Limb (tissue), 2 donors: ENCODE measurements at regions not wholly inside any gene's neighbourhood (a gene's known extent, or its start where the extent isn't known, plus 50 kb on each side); places are given as distances from the start of the nearest gene placed in this dataset.

ENCODE experiments used
- DNase-seq, 2 donors: peaks; one replicate each; pipeline ENCODE4 v3.0.0-alpha.2; 2016; ENCODE audit errors: extremely low spot score in 2 of 2

GRCh38 chr5:40052808-40053207 is 626.9 kb upstream of the PTGER4 start:
- DNase-seq = no peak

- DNase-seq = no peak
Observed at GRCh38 chr5:40046792-40047191, 622.0 kb upstream of the DAB2 start.

- no peak for DNase-seq
Observed at GRCh38 chr5:40045429-40045828, 620.6 kb upstream of the DAB2 start.

GRCh38 chr5:40043916-40044315 is 619.1 kb upstream of the DAB2 start:
- no peak for DNase-seq

GRCh38 chr5:40041452-40041851 is 616.7 kb upstream of the DAB2 start:
- no peak for DNase-seq

DNA sequence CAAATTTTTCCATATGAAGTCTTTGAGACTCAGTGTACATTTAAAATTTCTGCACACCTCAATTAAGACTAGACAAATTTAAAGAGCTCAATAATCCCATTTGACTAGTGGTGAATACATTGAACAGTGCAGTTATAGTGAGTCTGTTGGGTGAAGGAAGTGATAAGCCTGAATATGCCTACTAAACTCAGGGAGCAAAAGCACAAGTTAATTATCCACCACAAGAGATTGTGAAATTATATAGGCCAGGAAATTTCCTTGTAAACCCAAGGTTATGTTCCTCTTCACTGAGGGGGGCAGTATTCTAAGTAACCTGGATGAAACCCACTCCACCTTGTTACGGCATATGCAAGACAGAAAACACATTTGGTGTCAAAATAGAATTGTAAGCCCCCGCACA is 612.9 kb upstream of the DAB2 start:
- no peak for DNase-seq

DNA sequence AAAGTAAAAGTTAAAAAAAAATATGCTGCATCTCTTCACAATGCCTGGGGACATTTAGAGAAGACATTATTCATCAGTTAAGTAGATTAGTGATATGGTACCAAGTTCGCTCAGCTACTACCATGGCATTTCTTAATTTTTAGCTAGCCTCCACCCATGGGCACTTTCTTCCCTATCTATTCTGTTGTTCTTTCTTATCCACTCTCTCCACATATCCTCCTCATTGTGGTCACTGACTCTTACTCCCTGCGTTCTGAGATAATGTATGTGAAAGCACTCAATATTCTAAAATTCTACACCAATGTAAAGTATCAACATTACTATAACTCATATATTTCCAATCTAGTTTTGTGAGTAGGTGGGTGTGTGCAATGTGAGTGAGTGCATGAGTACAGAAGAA is 609.7 kb upstream of the DAB2 start:
- no peak for DNase-seq

DNA sequence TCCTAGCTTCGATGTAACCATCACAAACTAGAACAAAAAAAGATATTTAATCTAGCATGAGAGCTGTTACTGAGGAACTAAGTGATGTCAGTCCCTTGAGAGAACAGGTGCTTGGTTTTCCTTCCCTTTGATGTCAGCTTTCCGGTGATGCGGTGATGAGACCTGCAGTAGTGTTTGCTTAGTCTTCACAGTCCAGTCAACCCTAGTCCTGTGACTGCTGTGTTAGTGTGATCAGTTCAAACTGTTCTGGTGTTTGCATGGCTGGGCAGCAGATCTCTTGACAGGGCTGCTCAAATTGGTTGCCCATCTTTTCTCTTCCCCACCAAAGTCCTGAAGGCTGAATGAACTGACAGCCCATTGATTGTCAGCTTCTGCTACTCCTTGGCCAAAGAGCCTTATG is 608.6 kb upstream of the DAB2 start:
- DNase-seq = no peak

DNA sequence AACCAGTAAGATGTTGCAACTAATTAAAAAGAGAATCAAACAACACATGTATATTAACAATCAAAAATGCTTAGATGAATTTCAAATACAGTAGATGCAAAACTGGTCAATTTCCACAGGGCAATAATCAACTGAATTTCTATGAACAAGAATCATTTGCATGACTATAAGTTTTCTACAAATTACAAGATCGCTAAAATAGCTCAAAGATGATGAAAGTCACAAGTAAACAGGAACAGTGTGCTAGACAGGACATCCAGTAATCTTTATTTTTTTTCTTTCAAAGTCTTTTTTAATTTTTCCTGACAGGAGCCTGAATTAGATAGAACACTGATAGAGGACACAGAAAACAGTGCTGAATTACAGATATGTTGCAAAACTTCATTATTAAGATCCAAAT is 608.2 kb upstream of the DAB2 start:
- no peak for DNase-seq

GRCh38 chr5:40030661-40031060 is 605.9 kb upstream of the DAB2 start:
- DNase-seq = no peak

DNA sequence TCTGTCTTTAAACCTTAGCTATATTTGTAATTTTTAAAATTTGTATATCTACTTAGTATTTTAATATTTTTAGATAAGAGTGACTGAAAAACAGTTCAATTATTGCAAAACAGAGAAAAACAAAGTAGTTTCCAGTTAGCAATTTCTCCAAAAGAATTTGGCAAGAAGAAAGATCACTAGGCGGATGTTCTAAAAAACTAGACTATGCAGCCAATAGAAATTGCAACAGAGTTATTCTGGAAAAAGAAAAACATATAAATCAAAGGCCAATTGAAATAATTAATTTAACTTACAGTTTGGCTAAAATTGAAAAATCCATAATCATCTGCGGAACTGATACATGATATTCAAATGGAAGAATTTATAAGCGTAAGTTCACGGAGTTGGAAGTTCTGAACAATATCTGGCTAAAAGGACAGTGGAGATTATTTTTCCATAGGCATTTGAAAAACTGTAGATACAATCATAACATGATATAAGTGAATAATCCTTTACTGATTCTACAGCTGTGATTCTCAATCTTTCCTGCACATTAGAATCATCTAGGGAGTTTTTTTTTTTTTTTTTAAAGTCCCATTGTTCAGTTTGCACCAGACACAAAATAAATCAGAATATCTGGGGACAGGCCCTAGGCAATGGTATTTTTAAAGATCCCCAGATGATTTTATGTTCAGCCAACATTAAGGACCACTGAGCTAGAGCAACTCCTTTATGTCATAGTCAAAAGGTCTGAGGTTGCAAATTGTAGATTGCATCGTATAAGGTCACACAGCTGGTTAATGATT is 605.1 kb upstream of the DAB2 start:
- DNase-seq = peak in 1 of 2 donors; percentile 50

DNA sequence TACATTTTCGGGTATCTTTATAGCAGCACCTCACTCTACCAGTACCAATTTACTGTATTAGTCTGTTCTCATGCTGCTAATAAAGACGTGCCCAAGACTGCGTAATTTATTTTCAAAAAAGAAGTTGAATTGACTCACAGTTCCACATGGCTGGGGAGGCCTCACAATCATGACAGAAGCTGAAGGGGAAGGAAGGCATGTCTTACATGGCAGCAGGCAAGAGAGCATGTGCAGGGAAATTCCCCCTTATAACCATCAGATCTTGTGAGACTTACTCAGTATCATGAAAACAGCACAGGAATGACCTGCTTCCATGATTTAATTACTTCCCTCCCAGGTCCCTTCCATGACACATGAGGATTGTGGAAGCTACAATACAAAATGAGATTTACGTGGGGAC is 602.6 kb upstream of the DAB2 start:
- no peak for DNase-seq

DNA sequence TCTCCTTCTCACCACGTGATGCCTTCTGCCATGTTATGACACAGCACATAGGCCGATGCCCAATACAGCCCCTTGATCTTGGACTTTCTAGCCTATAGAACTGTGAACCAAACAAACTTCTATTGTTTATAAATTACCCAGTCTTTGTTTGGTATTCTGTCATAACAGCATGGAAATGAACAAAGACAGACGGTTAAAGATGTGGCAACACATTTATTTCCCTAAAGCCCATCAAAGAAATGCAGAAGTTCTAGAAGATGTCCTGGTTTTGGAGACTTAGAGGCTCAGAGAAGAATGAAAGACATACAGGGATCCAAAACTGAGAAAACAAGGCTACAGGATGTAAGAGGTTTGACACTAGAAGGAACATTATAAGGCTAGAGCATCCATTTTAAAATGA is 600.8 kb upstream of the DAB2 start:
- DNase-seq = no peak

GRCh38 chr5:40022057-40022456 is 597.3 kb upstream of the DAB2 start:
- DNase-seq = no peak

GRCh38 chr5:40021007-40021406 is 596.2 kb upstream of the DAB2 start:
- no peak for DNase-seq

- DNase-seq = no peak
Observed at GRCh38 chr5:40017918-40018317, 593.1 kb upstream of the DAB2 start.

GRCh38 chr5:40017135-40017534 is 592.4 kb upstream of the DAB2 start:
- no peak for DNase-seq

DNA sequence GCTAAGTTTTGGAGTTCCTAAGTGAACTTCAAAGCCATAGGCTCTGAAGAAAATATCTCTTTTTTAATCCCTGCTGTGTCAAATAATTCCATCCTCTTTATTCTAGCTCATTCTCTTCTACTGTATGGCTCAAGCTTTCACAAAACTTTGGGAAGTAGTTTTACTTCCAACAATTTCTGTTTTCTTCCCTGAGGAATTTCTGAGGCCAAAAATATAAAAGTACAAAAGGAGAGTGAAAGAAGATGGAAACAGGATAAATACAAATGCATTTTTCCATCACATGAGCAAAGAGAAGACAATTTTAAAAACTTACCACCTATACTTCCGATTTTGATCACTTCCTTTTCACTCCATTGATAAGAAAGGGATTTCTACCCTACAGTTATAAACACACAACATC is 585.7 kb upstream of the DAB2 start:
- DNase-seq = no peak

DNA sequence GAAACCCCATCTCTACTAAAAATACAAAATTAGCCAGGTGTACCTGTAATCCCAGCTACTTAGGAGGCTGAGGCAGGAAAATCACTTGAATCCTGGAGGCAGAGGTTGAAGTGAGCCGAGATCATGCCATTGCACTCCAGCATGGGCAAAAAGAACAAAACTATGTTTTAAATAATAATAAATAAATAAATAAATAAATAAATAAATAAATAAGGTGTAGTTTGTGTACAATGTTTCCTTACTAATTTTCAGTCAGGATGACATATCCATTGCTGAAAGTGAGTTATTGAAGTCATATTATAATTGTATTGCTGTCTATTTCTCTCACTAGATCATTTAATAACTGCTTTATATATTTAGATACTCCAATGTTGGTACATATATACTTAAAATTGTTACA is 581.5 kb upstream of the DAB2 start:
- DNase-seq = no peak

DNA sequence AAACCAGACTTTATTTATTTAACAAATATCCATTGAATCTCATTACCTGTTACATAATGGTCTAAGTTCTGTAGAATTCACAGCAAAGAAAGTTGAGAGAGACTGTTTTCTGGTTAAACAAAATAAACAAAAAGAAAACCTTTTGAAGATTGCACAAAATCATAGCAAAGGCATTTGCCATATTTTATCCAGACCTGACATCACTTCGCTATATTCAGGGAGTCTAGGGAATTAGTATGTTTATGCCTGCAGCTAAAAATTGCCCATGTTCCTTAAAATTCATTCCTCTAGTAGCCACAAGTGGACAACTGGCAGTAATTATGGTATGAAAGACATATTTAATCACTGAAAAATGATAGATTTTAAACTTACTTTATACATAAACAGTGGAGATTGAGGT is 577.0 kb upstream of the DAB2 start:
- no peak for DNase-seq

DNA sequence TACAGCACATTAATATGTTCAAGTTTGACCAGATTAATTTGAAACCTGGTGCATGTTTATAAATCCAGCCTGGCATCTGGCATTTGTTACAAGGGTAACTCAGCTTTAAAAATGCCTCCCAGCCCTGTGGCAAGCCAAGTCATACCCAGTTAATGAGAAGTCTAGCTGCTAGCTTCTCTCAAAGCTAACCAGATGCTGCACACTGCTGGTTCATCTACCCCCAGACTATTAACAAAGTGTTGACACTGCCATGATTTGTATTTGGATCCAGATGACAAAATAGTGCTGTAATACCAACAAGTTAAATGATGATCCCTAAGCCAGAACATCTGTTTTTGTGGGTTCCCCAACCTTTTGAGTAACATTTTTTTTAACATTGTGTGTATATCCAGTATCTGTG is 573.7 kb upstream of the DAB2 start:
- DNase-seq = peak in 1 of 2 donors; percentile 6

GRCh38 chr5:39995990-39996389 is 571.2 kb upstream of the DAB2 start:
- no peak for DNase-seq

DNA sequence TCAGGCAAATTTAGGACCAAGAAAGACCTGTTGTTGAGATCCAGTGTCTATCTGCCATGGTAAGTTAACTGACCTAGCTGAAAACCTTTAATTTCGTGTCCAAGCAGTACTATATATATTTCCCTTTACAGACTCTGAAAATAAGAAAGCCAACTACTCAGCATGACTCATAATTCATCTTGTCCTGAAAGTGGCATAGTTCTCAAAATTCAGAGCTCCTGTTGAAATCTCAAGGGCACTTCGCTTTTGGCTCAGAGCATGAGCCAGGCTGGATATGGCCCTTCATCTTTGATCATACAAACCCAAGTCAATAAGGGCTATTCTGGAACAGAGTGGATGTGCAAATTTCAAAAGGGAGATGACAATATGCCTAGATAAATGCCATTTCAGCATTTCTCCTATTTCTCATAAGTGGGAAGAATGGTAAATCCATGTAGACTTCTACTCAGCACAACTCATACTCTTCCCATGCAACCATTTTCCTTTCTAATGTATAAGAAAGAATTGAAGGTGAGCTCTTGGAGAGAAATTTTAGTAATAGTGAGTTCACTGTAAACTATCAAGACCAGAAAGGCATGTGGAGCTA is 567.9 kb upstream of the DAB2 start:
- DNase-seq = no peak

GRCh38 chr5:39986614-39987013 is 561.8 kb upstream of the DAB2 start:
- no peak for DNase-seq
